Body of pancreas (tissue), 4 donors: ENCODE measurements at regions not wholly inside any gene's neighbourhood (a gene's known extent, or its start where the extent isn't known, plus 50 kb on each side); places are given as distances from the start of the nearest gene placed in this dataset.

Experiments
- ATAC-seq: fragments of 150-250 bp; one replicate; pipeline ENCODE4 v1.9.1; 2016
- DNase-seq, 4 donors: peaks; one replicate each; pipeline ENCODE4 v3.0.0-alpha.2; 2019
- H3K27ac ChIP-seq, 4 donors: fragments of 200-600 bp; sonication (generic); 1 replicate in 3 of 4; 2 replicates in 1 of 4; pipeline versions ENCODE4 v1.5.1 to v1.6.1; 2016 to 2019; ENCODE audit warnings: mild to moderate bottlenecking in 1 of 4, mixed read lengths in 1 of 4, moderate library complexity in 1 of 4
- H3K27me3 ChIP-seq, 2 donors: fragments of 200-600 bp; sonication (generic); one replicate each; pipeline ENCODE4 v1.6.0; 2016; ENCODE audit warnings: mild to moderate bottlenecking in 1 of 2
- H3K36me3 ChIP-seq, 2 donors: fragments of 200-600 bp; sonication (generic); replicated peaks in 1 of 2; 2 replicates each; pipeline ENCODE4 v1.5.1; 2016; ENCODE audit warnings: low read depth in 2 of 2; ENCODE audit not compliant: insufficient read depth in 1 of 2
- H3K4me1 ChIP-seq: fragments of 200-600 bp; sonication (generic); one replicate; pipeline ENCODE4 v1.6.0; 2016
- H3K4me3 ChIP-seq, 2 donors: fragments of 200-600 bp; sonication (generic); 1 replicate in 1 of 2; 2 replicates in 1 of 2; pipeline ENCODE4 v1.5.1; 2016 to 2019
- H3K9me3 ChIP-seq, 3 donors: fragments of 200-600 bp; sonication (generic); 1 replicate in 2 of 3; 2 replicates in 1 of 3; pipeline ENCODE4 v1.5.1; 2016
- CTCF ChIP-seq, 7 experiments: fragments of 450-650 bp in 4 of 7; fragments of 200-600 bp in 3 of 7; sonication (generic) in 3 of 7; IDR thresholded peaks; one replicate each; pipeline ENCODE4 v1.5.1; 2016 to 2019; ENCODE audit warnings: antibody characterized with exemption in 7 of 7
- POLR2A ChIP-seq, 3 donors: fragments of 450-650 bp; IDR thresholded peaks; one replicate each; pipeline ENCODE4 v1.6.1; 2016; ENCODE audit warnings: antibody characterized with exemption in 3 of 3, mild to moderate bottlenecking in 2 of 3
- WGBS, 2 donors: methylation state at CpG; one replicate each; pipeline ENCODE4 v1.1.5; 2017; 5-methylcytosine and 5-hydroxymethylcytosine counted together
- intact Hi-C: fragments of 100-400 bp; cut with DNase I; formaldehyde crosslinking; loops from one replicate; pipeline ENCODE4 v1.15.1; 2023

- no peak for DNase-seq
- no peaks in the 10 kb centered on the region for H3K9me3 ChIP-seq
- no peaks in the 10 kb centered on the region for H3K4me1 ChIP-seq
- WGBS, 2 donors = 58 to 88% methylated on average over 1 of the region's 1 CpG
- no peak overlapping the region for H3K4me3 ChIP-seq
- ATAC-seq = no peak
- H3K27ac ChIP-seq = no peak overlapping the region
- intact Hi-C loops = no loop called here
- no peaks in the 10 kb centered on the region for H3K36me3 ChIP-seq
- TF ChIP-seq POLR2A (IDR thresholded peaks at IDR 0.05) (no peak), CTCF (IDR thresholded peaks at IDR 0.05) (no peak)
- no peaks in the 10 kb centered on the region for H3K27me3 ChIP-seq
Observed at GRCh38 chr20:11790046-11790445, 127.6 kb upstream of the BTBD3 start.

- WGBS, 2 donors = 92 to 98% methylated on average over 1 to 2 of the region's 2 CpGs
- H3K36me3 ChIP-seq = no peaks in the 10 kb centered on the region
- H3K27me3 ChIP-seq = no peaks in the 10 kb centered on the region
- DNase-seq (no peak), ATAC-seq (no peak)
- no peak overlapping the region for H3K4me3 ChIP-seq
- no peaks in the 10 kb centered on the region for H3K4me1 ChIP-seq
- H3K9me3 ChIP-seq = no peaks in the 10 kb centered on the region
- TF ChIP-seq CTCF (IDR thresholded peaks at IDR 0.05) (no peak), POLR2A (IDR thresholded peaks at IDR 0.05) (no peak)
- intact Hi-C loops = no loop called here
- H3K27ac ChIP-seq = no peak overlapping the region
Observed at GRCh38 chr20:11791316-11791715, 126.4 kb upstream of the BTBD3 start.

- intact Hi-C loops = no loop called here
- H3K36me3 ChIP-seq = no peaks in the 10 kb centered on the region
- WGBS, 2 donors = 77 to 80% methylated on average over 9 of the region's 9 CpGs
- H3K27me3 ChIP-seq = no peaks in the 10 kb centered on the region
- DNase-seq (no peak), ATAC-seq (no peak)
- H3K4me3 ChIP-seq = no peak overlapping the region
- TF ChIP-seq POLR2A (IDR thresholded peaks at IDR 0.05) (no peak), CTCF (IDR thresholded peaks at IDR 0.05) (no peak)
- no peaks in the 10 kb centered on the region for H3K4me1 ChIP-seq
- no peaks in the 10 kb centered on the region for H3K9me3 ChIP-seq
- peak overlapping the region in 1 of 4 donors; percentile 14 for H3K27ac ChIP-seq
Observed at GRCh38 chr20:11791835-11792567, 125.7 kb upstream of the BTBD3 start.

GRCh38 chr20:11792568-11792953, 125.1 kb upstream of the BTBD3 start:
- no peaks in the 10 kb centered on the region for H3K9me3 ChIP-seq
- H3K4me3 ChIP-seq = no peak overlapping the region
- ATAC-seq (peak; percentile 71), DNase-seq (peak in 1 of 4 donors; percentile 7)
- WGBS, 2 donors = 32 to 40% methylated on average over 2 of the region's 2 CpGs
- no peak for TF ChIP-seq POLR2A (IDR thresholded peaks at IDR 0.05)
- no peaks in the 10 kb centered on the region for H3K36me3 ChIP-seq
- no peaks in the 10 kb centered on the region for H3K27me3 ChIP-seq
- H3K4me1 ChIP-seq = no peaks in the 10 kb centered on the region
- peak overlapping the region in 2 of 4 donors; percentile 14 to 32 for H3K27ac ChIP-seq
- intact Hi-C loops = no loop called here

GRCh38 chr20:11794525-11794924, 123.2 kb upstream of the BTBD3 start:
- H3K27ac ChIP-seq = no peak overlapping the region
- ATAC-seq (no peak), DNase-seq (no peak)
- H3K4me3 ChIP-seq = no peak overlapping the region
- TF ChIP-seq CTCF (IDR thresholded peaks at IDR 0.05) = no peak
- TF ChIP-seq POLR2A (IDR thresholded peaks at IDR 0.05) = no peak
- no peaks in the 10 kb centered on the region for H3K9me3 ChIP-seq
- 90 to 96% methylated on average over 3 of the region's 3 CpGs for WGBS, 2 donors
- intact Hi-C loops = no loop called here
- no peaks in the 10 kb centered on the region for H3K27me3 ChIP-seq
- no peaks in the 10 kb centered on the region for H3K4me1 ChIP-seq
- no peaks in the 10 kb centered on the region for H3K36me3 ChIP-seq
